NCI-H524 treated with DMSO at 0.1 percent for 48 hours (cell line): ENCODE measurements at regions not wholly inside any gene's neighbourhood (a gene's known extent, or its start where the extent isn't known, plus 50 kb on each side); places are given as distances from the start of the nearest gene placed in this dataset.

Experiments used
- DNase-seq: peaks from one replicate; lab custom pipeline; 2025; lab: John Stamatoyannopoulos, UW

- DNase-seq: no peak
These were observed 731.5 kb upstream of the FZD8 start for GRCh38 chr10:36373424-36374096.

- DNase-seq: no peak
These were observed 725.3 kb upstream of the FZD8 start for GRCh38 chr10:36367362-36367761.

DNA sequence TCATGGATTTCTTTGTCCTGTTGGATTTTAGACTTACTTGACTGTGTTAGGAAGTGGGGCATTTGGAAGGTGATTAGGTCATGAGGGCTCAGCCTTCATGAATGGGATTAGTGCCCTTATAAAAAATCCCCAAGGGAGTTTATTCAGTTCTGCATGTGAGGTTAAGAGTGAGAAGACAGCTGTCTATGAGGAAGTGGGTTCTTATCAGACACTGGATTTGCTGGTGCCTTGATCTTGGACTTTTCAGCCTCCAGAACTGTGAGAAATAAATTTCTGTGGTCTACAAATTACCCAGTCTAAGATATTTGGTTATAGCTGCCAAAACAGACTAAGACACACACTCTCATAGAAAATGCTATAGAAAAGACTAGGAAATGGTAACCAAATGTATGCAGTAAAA is 724.7 kb upstream of the FZD8 start:
- DNase-seq: no peak

GRCh38 chr10:36366065-36366464 is 724.0 kb upstream of the FZD8 start:
- DNase-seq: no peak

DNA sequence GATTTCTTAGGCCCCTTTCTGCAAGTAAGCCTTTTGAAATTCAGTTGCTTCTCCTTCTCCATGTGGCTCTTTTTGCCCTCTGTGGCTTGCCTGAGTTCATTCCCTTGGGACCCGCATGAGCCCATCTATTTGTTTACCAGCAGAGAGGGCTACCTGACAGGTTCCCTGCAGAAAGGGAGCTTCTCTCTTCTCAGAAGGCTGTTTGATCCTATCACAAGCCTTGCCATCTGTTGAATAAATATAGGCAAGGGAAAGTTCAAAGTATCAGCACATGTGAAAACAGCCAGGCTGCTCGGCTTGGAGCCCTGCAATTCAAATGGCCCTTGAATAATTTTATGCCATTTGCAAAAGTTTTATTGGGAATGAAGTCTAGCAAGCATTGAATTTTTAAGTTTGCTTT is 720.2 kb upstream of the FZD8 start:
- peak; percentile 28 for DNase-seq

GRCh38 chr10:36358736-36359135 is 716.6 kb upstream of the FZD8 start:
- DNase-seq: no peak

GRCh38 chr10:36354633-36355032 is 712.5 kb upstream of the FZD8 start:
- no peak for DNase-seq

- no peak for DNase-seq
These were observed 709.1 kb upstream of the FZD8 start for GRCh38 chr10:36351159-36351558.

GRCh38 chr10:36349445-36350078 is 707.5 kb upstream of the FZD8 start:
- DNase-seq: no peak

DNA sequence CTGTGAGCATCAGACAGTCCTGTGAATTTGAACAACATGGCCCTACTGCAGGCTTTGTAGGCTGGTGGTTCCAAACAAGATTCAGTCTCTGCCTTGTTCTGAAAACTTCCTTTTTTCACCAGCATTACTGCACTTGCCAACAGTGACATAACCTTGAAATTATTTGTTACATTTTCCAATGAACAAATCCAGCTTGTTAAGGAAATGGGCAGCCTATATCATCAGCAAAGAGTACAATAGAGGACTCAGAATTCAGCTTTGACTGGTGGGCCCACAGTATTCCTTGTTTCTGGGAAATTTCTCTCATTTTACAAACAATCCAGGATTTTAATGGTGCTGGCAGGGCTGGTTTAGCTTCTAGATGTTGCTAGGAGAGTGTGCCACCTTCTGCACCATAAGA is 703.7 kb upstream of the FZD8 start:
- no peak for DNase-seq

DNA sequence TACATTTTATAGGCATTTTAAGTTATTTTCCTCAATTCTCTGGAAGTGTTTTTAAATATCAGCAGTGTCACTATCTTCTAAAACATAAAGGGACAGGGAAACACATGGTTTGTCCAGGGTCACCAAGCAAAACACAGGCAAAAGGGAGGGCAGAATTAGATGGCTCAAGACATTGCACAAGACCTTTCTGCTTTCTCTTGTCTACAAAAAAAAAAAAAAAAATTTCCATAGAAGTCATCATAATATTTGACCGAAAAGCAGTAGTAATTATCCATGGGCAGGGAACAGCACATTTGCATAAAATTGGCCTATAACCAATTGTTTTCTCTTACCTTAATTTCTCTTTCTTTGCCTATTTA is 703.1 kb upstream of the FZD8 start:
- DNase-seq: no peak

DNA sequence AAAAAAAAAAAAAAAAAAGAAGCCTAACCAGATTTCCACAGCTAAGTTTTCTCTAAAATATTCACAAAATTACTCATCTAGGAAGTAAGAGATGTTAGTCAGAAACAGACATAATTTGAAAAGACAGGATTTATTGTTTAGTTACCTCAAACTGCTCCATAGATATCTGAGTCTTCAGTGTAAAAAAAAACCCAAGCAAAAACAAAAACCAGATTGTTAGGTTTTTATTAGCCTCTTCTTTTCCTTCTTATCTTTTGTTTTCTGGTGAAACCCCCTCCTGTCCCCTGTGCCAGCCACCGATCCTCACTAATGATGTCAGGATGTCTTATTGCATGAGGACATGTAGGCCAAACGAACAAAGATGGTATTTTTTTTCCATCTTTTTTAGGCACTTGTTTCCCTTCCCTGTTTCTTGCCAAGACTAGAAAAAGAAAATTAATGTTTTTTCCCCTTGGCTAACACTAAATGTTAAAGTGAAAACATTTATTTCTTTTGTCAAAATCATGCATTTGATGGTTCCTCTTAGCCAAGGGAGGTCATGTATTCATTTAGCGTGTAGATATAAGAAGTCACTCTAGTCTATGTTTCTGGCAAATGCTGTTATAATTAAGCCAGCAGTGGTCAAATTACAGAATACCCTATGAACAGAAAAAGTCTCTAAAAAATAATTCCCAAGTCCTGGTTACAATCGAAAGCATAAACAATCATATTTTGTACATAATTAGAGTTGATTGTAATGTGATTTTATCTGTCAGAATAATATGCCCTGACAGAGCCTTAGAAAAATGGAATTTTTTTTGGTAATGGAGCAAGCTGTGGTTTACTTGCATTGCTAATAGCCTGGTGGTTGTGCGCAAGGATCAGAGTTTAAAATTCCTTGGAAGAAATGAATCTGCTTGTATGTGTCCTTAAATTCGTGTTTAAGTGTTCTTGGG is 702.4 kb upstream of the FZD8 start:
- DNase-seq: no peak

DNA sequence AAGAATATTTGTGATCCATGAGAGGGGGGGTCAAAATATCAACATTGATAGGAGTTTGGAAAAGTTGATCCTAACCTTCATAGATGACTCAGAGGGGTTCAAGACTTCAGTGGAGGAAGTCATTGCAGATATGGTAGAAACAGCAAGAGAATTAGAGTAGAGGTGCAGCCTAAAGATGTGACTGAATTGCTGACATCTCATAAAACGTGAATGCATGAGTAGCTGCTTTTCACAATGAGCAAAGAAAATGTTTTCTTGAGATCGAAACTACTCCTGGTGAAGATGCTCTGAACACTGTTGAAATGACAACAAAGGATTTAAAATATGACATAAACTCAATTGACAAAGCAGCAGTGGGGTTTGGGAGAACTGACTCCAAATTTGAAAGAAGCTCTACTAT is 700.7 kb upstream of the FZD8 start:
- no peak for DNase-seq

DNA sequence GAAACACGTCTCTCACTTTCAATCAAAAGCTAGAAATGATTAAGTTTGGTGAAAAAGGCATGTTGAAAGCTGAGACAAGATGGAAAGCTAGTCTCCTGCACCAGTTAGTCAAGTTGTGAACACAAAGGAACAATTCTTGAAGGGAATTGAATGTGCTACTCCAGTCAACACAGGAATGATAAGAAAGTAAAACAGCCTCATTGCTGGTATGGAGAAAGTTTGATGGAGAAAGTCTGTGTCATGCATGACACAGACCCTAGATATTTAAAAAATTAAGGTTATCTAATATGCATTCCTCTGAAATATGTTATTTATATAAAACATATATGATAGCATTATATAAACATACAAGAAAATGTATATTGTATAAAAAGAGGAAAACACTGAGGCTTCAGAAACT is 699.4 kb upstream of the FZD8 start:
- no peak for DNase-seq

DNA sequence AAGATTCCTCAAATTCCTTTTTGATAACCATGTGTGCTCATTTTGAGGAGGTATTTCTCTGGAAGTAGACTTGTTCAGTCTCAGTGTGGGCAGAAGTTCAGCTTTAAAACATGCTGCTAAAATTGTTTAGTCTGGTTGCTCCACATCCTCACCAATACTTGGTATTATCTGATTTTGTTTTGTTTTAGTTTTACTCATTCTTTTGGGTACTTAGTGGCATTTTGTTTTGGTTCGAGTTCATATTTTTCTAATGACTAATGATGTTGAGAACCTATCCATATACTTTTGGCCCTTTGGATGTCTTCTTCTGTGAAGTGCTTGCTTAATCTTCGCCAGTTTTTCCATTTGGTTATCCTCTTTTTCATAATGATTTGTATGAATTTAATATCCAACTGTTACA is 694.2 kb upstream of the FZD8 start:
- DNase-seq: no peak

- DNase-seq: no peak
These were observed 691.4 kb upstream of the FZD8 start for GRCh38 chr10:36333446-36333845.

DNA sequence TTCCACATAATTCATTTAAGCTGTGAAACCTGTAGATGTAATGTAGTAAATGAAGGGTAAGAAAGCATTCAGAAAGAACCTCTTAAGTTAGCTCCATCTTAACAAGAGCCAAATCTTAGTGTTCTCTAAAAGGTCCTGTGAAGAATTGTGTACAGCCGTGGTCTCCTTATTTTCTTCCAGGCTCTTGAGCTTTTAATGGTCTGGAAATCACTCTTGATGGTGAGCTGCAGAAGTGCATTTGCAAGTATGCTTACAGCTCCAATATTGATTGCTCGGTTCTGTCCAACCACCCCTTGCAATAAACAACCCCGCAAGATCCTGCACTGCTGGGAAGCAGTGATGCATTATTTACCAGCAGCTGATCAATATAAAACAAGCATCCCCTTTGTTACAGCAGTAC is 690.8 kb upstream of the FZD8 start:
- DNase-seq: no peak

- no peak for DNase-seq
These were observed 689.0 kb upstream of the FZD8 start for GRCh38 chr10:36331121-36331520.

- no peak for DNase-seq
These were observed 683.7 kb upstream of the FZD8 start for GRCh38 chr10:36325815-36326214.

DNA sequence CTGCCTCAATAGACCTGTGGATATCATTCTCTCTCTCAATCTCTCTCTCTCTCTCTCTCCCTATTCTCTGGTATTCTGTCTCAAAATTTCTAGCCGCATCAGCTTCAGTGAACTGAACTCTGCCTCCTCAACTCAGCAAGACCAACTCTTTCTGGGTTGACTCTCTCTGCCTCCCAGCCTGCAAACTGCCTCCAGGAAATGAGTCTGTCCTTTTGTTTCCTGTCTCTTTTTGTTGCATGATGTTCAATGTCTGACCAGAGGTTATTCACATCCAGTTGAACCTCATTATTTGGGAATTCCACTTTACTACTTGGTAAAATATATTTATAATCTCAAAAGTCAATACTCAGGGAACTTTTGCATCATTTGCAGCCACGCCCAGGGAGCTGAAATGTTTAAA is 682.7 kb upstream of the FZD8 start:
- DNase-seq: no peak

GRCh38 chr10:36313142-36313541 is 671.0 kb upstream of the FZD8 start:
- no peak for DNase-seq

DNA sequence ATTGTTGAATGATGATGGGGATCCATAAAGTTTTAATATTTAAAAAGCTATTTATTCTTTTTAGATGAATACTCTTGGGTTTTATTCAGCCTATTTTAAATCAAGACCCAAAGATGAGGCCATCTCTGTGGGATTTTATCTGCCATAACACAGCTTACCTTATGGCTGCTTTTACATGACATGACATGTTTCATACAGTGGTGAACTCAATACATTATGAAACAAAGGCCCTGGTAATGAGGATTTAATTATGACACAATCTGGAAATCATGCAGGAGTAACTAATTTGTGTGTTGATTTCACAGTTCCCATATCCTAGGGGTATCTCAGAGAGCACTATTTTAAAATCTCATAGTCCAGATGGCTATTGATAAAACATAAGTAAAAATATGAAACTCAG is 661.8 kb upstream of the FZD8 start:
- no peak for DNase-seq

GRCh38 chr10:36302086-36302485 is 660.0 kb upstream of the FZD8 start:
- no peak for DNase-seq
